H9 (cell line): ENCODE measurements at regions not wholly inside any gene's neighbourhood (a gene's known extent, or its start where the extent isn't known, plus 50 kb on each side); places are given as distances from the start of the nearest gene placed in this dataset.

Source experiments
- DNase-seq: peaks from one replicate; pipeline ENCODE4 v3.0.0-alpha.2; 2017
- H2AFZ ChIP-seq: one replicate; pipeline ENCODE4 v1.6.1; 2013; ENCODE audit warnings: mild to moderate bottlenecking, low read length, control low read depth, moderate library complexity
- H2AK5ac ChIP-seq: 2 replicates; pipeline ENCODE4 v1.6.1; 2013; ENCODE audit warnings: low read length, control low read depth, mixed read lengths; ENCODE audit not compliant: insufficient read length
- H2BK120ac ChIP-seq: one replicate; pipeline ENCODE4 v1.6.1; 2013; ENCODE audit warnings: low read depth, mild to moderate bottlenecking, low read length, control low read depth, inconsistent platforms; ENCODE audit not compliant: poor library complexity, severe bottlenecking
- H2BK12ac ChIP-seq: 2 replicates; pipeline ENCODE4 v1.6.1; 2013; ENCODE audit warnings: low read length, control low read depth, mixed read lengths, low read depth; ENCODE audit not compliant: insufficient read length
- H2BK15ac ChIP-seq: 2 replicates; pipeline ENCODE4 v1.6.1; 2013; ENCODE audit warnings: low read depth, low read length, control low read depth
- H2BK20ac ChIP-seq: one replicate; pipeline ENCODE4 v1.6.1; 2013; ENCODE audit warnings: low read depth, mild to moderate bottlenecking, low read length, control low read depth, inconsistent platforms; ENCODE audit not compliant: poor library complexity, severe bottlenecking
- H2BK5ac ChIP-seq: 2 replicates; pipeline ENCODE4 v1.6.1; 2013; ENCODE audit warnings: low read length, control low read depth, mixed read lengths; ENCODE audit not compliant: insufficient read length
- H3K14ac ChIP-seq: 2 replicates; pipeline ENCODE4 v1.6.1; 2013; ENCODE audit warnings: low read length, control low read depth; ENCODE audit not compliant: insufficient read depth
- H3K18ac ChIP-seq: 2 replicates; pipeline ENCODE4 v1.6.1; 2013; ENCODE audit warnings: low read depth, mild to moderate bottlenecking, mixed read lengths, low read length, control low read depth; ENCODE audit not compliant: insufficient read length
- H3K23ac ChIP-seq: 2 replicates; pipeline ENCODE4 v1.6.1; 2013; ENCODE audit warnings: low read length, control low read depth, mixed read lengths, low read depth; ENCODE audit not compliant: insufficient read length
- H3K23me2 ChIP-seq: 2 replicates; pipeline ENCODE4 v1.6.1; 2013; ENCODE audit warnings: low read depth, mild to moderate bottlenecking, mixed read lengths, low read length, control low read depth; ENCODE audit not compliant: insufficient read length, poor library complexity, severe bottlenecking
- H3K27ac ChIP-seq: 2 replicates; pipeline ENCODE4 v1.5.1; 2013; ENCODE audit warnings: low read length, control low read depth, mixed read lengths, low read depth; ENCODE audit not compliant: insufficient read length
- H3K27me3 ChIP-seq: 2 replicates; pipeline ENCODE4 v1.6.1; 2013; ENCODE audit warnings: low read length, control low read depth, inconsistent platforms; ENCODE audit not compliant: insufficient read depth
- H3K4ac ChIP-seq: 2 replicates; pipeline ENCODE4 v1.6.1; 2013; ENCODE audit warnings: low read depth, mild to moderate bottlenecking, control low read depth, inconsistent platforms, low read length, moderate library complexity
- H3K4me1 ChIP-seq: 2 replicates; pipeline ENCODE4 v1.6.1; 2013; ENCODE audit warnings: low read length, control low read depth, inconsistent platforms; ENCODE audit not compliant: insufficient read depth
- H3K4me2 ChIP-seq: 2 replicates; pipeline ENCODE4 v1.6.1; 2013; ENCODE audit warnings: low read length, control low read depth, mixed read lengths; ENCODE audit not compliant: insufficient read length, insufficient read depth
- H3K56ac ChIP-seq: 2 replicates; pipeline ENCODE4 v1.6.1; 2013; ENCODE audit warnings: low read depth, mild to moderate bottlenecking, mixed read lengths, low read length, control low read depth; ENCODE audit not compliant: insufficient read length
- H3K79me1 ChIP-seq: 2 replicates; pipeline ENCODE4 v1.6.1; 2013; ENCODE audit warnings: low read depth, mild to moderate bottlenecking, moderate library complexity, low read length, control low read depth, inconsistent platforms; ENCODE audit not compliant: insufficient read depth, poor library complexity, severe bottlenecking
- H3K79me2 ChIP-seq: 2 replicates; pipeline ENCODE4 v1.6.1; 2013; ENCODE audit warnings: low read length, control low read depth, inconsistent platforms; ENCODE audit not compliant: insufficient read depth
- H3K9ac ChIP-seq: 2 replicates; pipeline ENCODE4 v1.6.1; 2013; ENCODE audit warnings: low read length, control low read depth, mixed read lengths; ENCODE audit not compliant: insufficient read length; ENCODE audit errors: extremely low read depth
- H3K9me3 ChIP-seq: one replicate; pipeline ENCODE4 v1.6.1; 2013; ENCODE audit warnings: low read depth, low read length, inconsistent platforms; ENCODE audit not compliant: control insufficient read depth
- H3T11ph ChIP-seq: one replicate; pipeline ENCODE4 v1.6.1; 2013; ENCODE audit warnings: mild to moderate bottlenecking, low read length, control low read depth, inconsistent platforms
- H4K20me1 ChIP-seq: one replicate; pipeline ENCODE4 v1.6.1; 2013; ENCODE audit not compliant: control insufficient read depth, insufficient read length, insufficient read depth
- H4K5ac ChIP-seq: 2 replicates; pipeline ENCODE4 v1.6.1; 2013; ENCODE audit warnings: low read depth, mild to moderate bottlenecking, mixed read lengths, low read length, control low read depth; ENCODE audit not compliant: insufficient read length
- H4K8ac ChIP-seq: replicated peaks from 2 replicates; pipeline ENCODE4 v1.6.1; 2013; ENCODE audit warnings: low read length, control low read depth, mixed read lengths, low read depth; ENCODE audit not compliant: insufficient read length
- H4K91ac ChIP-seq: 2 replicates; pipeline ENCODE4 v1.6.1; 2013; ENCODE audit warnings: low read depth, mild to moderate bottlenecking, moderate library complexity, mixed read lengths, low read length, control low read depth; ENCODE audit not compliant: insufficient read length
- H3K27ac Mint-ChIP-seq, 3 experiments: 2 replicates in 2 of 3; 3 replicates in 1 of 3; pipeline ENCODE4 v1.8.0; 2020 to 2021; ENCODE audit warnings: mixed read lengths in 3 of 3, mild to moderate bottlenecking in 1 of 3, moderate library complexity in 1 of 3
- H3K27me3 Mint-ChIP-seq: 2 replicates; pipeline ENCODE4 v1.8.0; 2021; ENCODE audit warnings: low read depth, mild to moderate bottlenecking, moderate library complexity, mixed read lengths
- H3K36me3 Mint-ChIP-seq, 3 experiments: 2 replicates in 2 of 3; 3 replicates in 1 of 3; pipeline ENCODE4 v1.8.0; 2020 to 2021; ENCODE audit warnings: low read depth in 3 of 3, mixed read lengths in 3 of 3; ENCODE audit not compliant: insufficient read depth in 1 of 3
- H3K4me1 Mint-ChIP-seq, 2 experiments: 2 replicates each; pipeline ENCODE4 v1.8.0; 2020; ENCODE audit warnings: mixed read lengths in 2 of 2
- H3K4me3 Mint-ChIP-seq, 2 experiments: 2 replicates in 1 of 2; 3 replicates in 1 of 2; pipeline ENCODE4 v1.8.0; 2020 to 2021; ENCODE audit warnings: mild to moderate bottlenecking in 2 of 2, mixed read lengths in 2 of 2, moderate library complexity in 1 of 2
- H3K9me3 Mint-ChIP-seq, 2 experiments: 2 replicates in 1 of 2; 3 replicates in 1 of 2; pipeline ENCODE4 v1.8.0; 2020; ENCODE audit warnings: mild to moderate bottlenecking in 2 of 2, mixed read lengths in 2 of 2, moderate library complexity in 1 of 2
- WGBS: extraction: QIAGEN DNeasy Blood & Tissue Kit; methylation state at CpG from one replicate; pipeline ENCODE4 v1.1.7; 2013; ENCODE audit warnings: missing lambda C conversion rate, low lambda C conversion rate, mixed read lengths; ENCODE audit not compliant: insufficient read length; ENCODE audit errors: extremely low coverage; 5-methylcytosine and 5-hydroxymethylcytosine counted together
- TF ChIP-seq, protein P1 (sequence below): fragments of 200-600 bp; sonication (generic); conservative IDR thresholded peaks from 3 replicates; pipeline ENCODE4 v1.8.0; 2021; ENCODE audit warnings: antibody characterized with exemption, mild to moderate bottlenecking

GRCh38 chr3:68306571-68306970 lies 625.8 kb downstream of the TAFA4 start:
- TF ChIP-seq, protein P1, sequence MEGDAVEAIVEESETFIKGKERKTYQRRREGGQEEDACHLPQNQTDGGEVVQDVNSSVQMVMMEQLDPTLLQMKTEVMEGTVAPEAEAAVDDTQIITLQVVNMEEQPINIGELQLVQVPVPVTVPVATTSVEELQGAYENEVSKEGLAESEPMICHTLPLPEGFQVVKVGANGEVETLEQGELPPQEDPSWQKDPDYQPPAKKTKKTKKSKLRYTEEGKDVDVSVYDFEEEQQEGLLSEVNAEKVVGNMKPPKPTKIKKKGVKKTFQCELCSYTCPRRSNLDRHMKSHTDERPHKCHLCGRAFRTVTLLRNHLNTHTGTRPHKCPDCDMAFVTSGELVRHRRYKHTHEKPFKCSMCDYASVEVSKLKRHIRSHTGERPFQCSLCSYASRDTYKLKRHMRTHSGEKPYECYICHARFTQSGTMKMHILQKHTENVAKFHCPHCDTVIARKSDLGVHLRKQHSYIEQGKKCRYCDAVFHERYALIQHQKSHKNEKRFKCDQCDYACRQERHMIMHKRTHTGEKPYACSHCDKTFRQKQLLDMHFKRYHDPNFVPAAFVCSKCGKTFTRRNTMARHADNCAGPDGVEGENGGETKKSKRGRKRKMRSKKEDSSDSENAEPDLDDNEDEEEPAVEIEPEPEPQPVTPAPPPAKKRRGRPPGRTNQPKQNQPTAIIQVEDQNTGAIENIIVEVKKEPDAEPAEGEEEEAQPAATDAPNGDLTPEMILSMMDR = no peak
- no CpG with 5 or more reads among the region's 2 CpGs for WGBS
- H3K27me3 ChIP-seq = no peaks in the 10 kb centered on the region

More at GRCh38 chr3:68306571-68306970, 625.8 kb downstream of the TAFA4 start:
- Histone ChIP-seq H3K23ac (no peak overlapping the region), H2BK5ac (no peak overlapping the region), H3K4me2 (no peak overlapping the region), H3K9me3 (no peaks in the 10 kb centered on the region), H3K27ac (no peak overlapping the region), H2BK20ac (no peak overlapping the region), H3K18ac (no peak overlapping the region), H3K9ac (no peak overlapping the region), H2BK15ac (no peak overlapping the region), H4K20me1 (no peaks in the 10 kb centered on the region), H3K14ac (no peak overlapping the region), H3K4me1 (no peaks in the 10 kb centered on the region), H2BK120ac (no peak overlapping the region), H2AK5ac (no peak overlapping the region), H3K79me2 (no peaks in the 10 kb centered on the region), H3K23me2 (no peaks in the 10 kb centered on the region), H4K5ac (no peak overlapping the region), H2BK12ac (no peak overlapping the region), H3K4ac (no peak overlapping the region), H3K56ac (no peak overlapping the region), H4K8ac (no peak overlapping the region), H2AFZ (no peak overlapping the region), H4K91ac (no peak overlapping the region), H3T11ph (no peak overlapping the region), H3K79me1 (no peaks in the 10 kb centered on the region)
- Mint-ChIP-seq H3K27ac (no peak overlapping the region; a peak in 1 of 7 replicates), H3K36me3 (no peaks in the 10 kb centered on the region), H3K4me1 (peaks cover 0 to 5% of the 10 kb centered on the region in 2 experiments; a peak in 2 of 4 replicates), H3K4me3 (no peak overlapping the region), H3K9me3 (peaks cover 7 to 8% of the 10 kb centered on the region in 2 experiments; a peak in 4 of 5 replicates), H3K27me3 (no peaks in the 10 kb centered on the region)
- DNase-seq = peak; percentile 32
